GM19240 (cell line): ENCODE measurements at regions not wholly inside any gene's neighbourhood (a gene's known extent, or its start where the extent isn't known, plus 50 kb on each side); places are given as distances from the start of the nearest gene placed in this dataset.
"Not testable (repeated sequence)": the region's sequence is repeated elsewhere in the genome, so short reads cannot be mapped to it uniquely, and the experiment has no call there.

Experiments
- DNase-seq: peaks from one replicate; pipeline ENCODE4 v3.0.0; 2011; ENCODE audit warnings: low spot score; ENCODE audit not compliant: insufficient read length

DNA sequence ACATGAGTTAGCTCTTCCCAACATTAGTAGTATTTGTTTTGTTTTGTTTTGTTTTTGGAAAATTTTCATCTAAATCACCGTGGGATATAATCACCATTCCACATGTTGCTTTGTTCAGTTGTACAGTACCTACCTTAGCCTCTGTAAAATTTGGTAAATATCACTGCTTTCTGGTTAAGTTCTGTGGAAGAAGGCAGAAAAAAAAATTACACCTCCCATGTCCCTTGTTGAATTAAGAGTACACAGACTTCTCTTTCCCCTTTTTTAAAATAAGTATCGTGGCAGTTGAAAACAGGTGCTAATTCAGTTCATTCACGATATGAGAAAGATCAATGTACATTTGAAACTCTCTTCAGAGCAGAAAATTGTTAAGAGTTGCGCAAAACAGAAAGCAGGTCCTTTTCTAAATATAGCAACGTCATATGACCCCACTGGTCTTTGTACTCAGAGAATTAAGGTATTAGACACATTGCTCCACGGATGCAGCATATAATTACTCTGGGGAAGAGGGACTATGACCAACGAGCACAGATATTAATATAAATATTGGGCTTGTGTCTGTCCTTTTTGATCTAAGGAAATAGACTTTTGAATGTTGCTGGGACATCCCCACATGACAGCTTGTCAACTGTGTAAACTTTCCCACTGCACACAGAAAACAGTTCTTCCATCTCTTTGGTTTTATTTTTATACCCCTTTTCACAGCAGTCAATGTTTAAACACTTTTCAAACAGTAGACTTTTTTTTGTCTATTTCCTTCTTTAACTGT lies 58.6 kb upstream of the ZNF217 start:
- DNase-seq, result no peak

GRCh38 chr20:53649493-53649892 lies 55.9 kb upstream of the ZNF217 start:
- not testable (repeated sequence) for DNase-seq

DNA sequence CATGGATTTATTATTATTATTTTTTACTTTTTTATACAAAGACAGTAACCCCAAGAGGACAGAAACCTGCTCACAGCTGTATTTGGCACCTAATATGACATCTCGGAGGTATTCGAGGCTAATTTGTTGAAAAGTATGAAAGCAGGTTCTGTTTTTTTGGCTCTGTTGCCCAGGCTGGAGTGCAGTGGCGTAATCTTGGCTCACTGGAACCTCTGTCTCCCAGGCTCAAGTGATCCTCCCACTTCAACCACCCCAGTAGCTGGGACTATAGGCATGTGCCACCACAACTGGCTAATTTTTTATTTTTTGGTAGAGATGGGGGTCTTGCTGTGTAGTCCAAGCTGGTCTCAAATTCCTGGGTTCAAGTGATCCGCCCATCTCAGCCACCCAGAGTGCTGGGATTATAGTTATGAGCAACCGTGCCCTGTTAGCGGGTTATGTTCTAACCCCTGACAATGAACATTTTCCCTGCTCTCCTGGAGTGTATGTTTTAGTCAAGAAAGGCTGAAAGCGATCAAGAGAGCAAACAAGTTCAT lies 53.7 kb upstream of the ZNF217 start:
- no peak for DNase-seq

DNA sequence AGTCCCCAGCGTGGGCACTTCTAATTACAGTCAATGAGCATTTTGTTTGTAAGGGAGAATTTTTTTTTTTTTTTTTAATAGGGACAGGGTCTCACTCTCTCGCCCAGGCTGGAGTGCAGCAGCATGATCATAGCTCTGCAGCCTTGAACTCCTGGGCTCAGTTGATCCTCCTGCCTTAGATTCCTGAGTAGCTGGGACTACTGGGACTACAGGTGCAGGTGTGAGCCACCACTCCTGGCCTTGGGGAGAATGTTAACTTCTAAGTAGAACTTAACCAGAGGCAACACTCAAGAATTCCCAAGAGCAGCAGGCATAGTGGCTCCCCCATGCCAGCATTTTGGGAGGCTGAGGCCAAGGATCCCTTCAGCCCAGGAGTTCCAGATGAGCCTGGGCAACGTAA lies 52.9 kb upstream of the ZNF217 start:
- DNase-seq, result no peak

DNA sequence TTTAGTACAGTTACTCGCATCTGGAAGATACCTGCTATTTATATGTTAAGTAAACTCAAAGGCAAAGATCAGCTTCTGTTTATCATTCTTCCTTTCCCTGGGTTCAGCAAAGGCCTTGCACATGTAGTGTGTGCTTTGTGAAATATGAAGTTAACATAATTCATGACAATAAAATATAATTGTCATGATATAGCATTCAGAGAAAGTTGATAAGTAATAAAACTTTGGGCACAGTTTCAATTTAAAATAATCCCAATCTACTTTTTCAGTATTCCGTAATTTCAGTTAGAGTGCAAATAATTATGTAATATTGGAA lies 51.9 kb upstream of the ZNF217 start:
- DNase-seq, result no peak

DNA sequence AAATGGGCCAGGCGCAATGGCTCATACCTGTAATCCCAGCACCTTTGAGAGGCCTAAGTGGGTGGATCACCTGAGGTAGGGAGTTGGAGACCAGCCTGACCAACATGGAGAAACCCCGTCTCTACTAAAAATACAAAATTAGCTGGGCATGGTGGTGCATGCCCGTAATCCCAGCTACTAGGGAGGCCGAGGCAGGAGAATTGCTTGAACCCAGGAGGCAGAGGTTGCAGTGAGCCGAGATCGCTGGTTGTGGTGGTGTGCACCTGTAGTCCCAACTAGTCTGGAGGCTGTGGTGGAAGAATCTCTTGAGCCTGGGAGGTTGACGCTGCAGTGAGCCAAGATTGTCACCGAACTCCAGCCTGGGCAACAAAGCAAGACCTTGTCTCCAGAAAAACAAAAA lies 50.5 kb upstream of the ZNF217 start:
- DNase-seq, result not testable (repeated sequence)
